SK-N-SH treated with all-trans-retinoic acid at 6 μM for 48 hours (cell line): ENCODE measurements at regions not wholly inside any gene's neighbourhood (a gene's known extent, or its start where the extent isn't known, plus 50 kb on each side); places are given as distances from the start of the nearest gene placed in this dataset.

Experiments used
- ATAC-seq: fragments of 200-7000 bp; cut with Tn5 transposase; 3 replicates; pipeline ENCODE4 v1.9.1; 2020; ENCODE audit warnings: mild to moderate bottlenecking, moderate library complexity
- ARNTL ChIP-seq: fragments of 450-650 bp; formaldehyde crosslinking; IDR thresholded peaks from 2 replicates; pipeline ENCODE4 v1.5.0; 2020; ENCODE audit warnings: low read depth, mild to moderate bottlenecking, moderate library complexity, borderline replicate concordance
- BACH2 ChIP-seq: fragments of 250-450 bp; sonication (Bioruptor Pico); IDR thresholded peaks from 2 replicates; pipeline ENCODE4 v1.9.0; 2021; ENCODE audit warnings: mild to moderate bottlenecking, borderline replicate concordance
- CSDC2 ChIP-seq: fragments of 250-450 bp; sonication (Bioruptor Pico); IDR thresholded peaks from 2 replicates; pipeline ENCODE4 v1.5.0; 2020; ENCODE audit warnings: mild to moderate bottlenecking, moderate library complexity
- CSRNP3 ChIP-seq: fragments of 250-450 bp; sonication (Bioruptor Pico); IDR thresholded peaks from 2 replicates; pipeline ENCODE4 v1.5.1; 2021; ENCODE audit warnings: mild to moderate bottlenecking, moderate library complexity
- ESRRG ChIP-seq: fragments of 250-450 bp; sonication (Bioruptor Pico); IDR thresholded peaks from 2 replicates; pipeline ENCODE4 v1.6.1; 2021; ENCODE audit warnings: mild to moderate bottlenecking
- GLIS3 ChIP-seq: fragments of 250-450 bp; sonication (Bioruptor Pico); IDR thresholded peaks from 2 replicates; pipeline ENCODE4 v1.5.0; 2020; ENCODE audit warnings: mild to moderate bottlenecking, moderate library complexity
- ISL1 ChIP-seq: fragments of 250-450 bp; sonication (Bioruptor Pico); IDR thresholded peaks from 2 replicates; pipeline ENCODE4 v2.1.2; 2022; ENCODE audit warnings: mild to moderate bottlenecking, moderate library complexity
- OSR1 ChIP-seq: fragments of 250-450 bp; sonication (Bioruptor Pico); IDR thresholded peaks from 2 replicates; pipeline ENCODE4 v1.8.0; 2022; ENCODE audit warnings: moderate library complexity, mild to moderate bottlenecking, inconsistent platforms
- PATZ1 ChIP-seq: fragments of 250-450 bp; sonication (Bioruptor Pico); IDR thresholded peaks from 2 replicates; pipeline ENCODE4 v1.8.0; 2020; ENCODE audit warnings: mild to moderate bottlenecking, moderate library complexity, borderline replicate concordance
- POU6F1 ChIP-seq: fragments of 250-450 bp; sonication (Bioruptor Pico); IDR thresholded peaks from 2 replicates; pipeline ENCODE4 v1.8.0; 2021; ENCODE audit warnings: low read depth, mild to moderate bottlenecking, moderate library complexity, borderline replicate concordance
- PPARA ChIP-seq: fragments of 250-450 bp; sonication (Bioruptor Pico); IDR thresholded peaks from 2 replicates; pipeline ENCODE4 v1.5.0; 2020; ENCODE audit warnings: mild to moderate bottlenecking, borderline replicate concordance
- RARB ChIP-seq: fragments of 250-450 bp; sonication (Bioruptor Pico); IDR thresholded peaks from 2 replicates; pipeline ENCODE4 v1.8.0; 2021; ENCODE audit warnings: mild to moderate bottlenecking, moderate library complexity
- SNAI2 ChIP-seq: fragments of 250-450 bp; sonication (Bioruptor Pico); IDR thresholded peaks from 2 replicates; pipeline ENCODE4 v1.5.0; 2020; ENCODE audit warnings: mild to moderate bottlenecking, moderate library complexity
- TCF4 ChIP-seq: fragments of 250-450 bp; sonication (Bioruptor Pico); IDR thresholded peaks from 2 replicates; pipeline ENCODE4 v1.8.0; 2021; ENCODE audit warnings: mild to moderate bottlenecking, moderate library complexity, borderline replicate concordance
- TOX ChIP-seq: fragments of 250-450 bp; sonication (Bioruptor Pico); IDR thresholded peaks from 2 replicates; pipeline ENCODE4 v1.8.0; 2021; ENCODE audit warnings: mild to moderate bottlenecking, moderate library complexity, borderline replicate concordance
- TSHZ2 ChIP-seq: fragments of 250-450 bp; sonication (Bioruptor Pico); IDR thresholded peaks from 2 replicates; pipeline ENCODE4 v1.5.0; 2020; ENCODE audit warnings: mild to moderate bottlenecking, moderate library complexity
- ZC3H10 ChIP-seq: fragments of 250-450 bp; sonication (Bioruptor Pico); IDR thresholded peaks from 2 replicates; pipeline ENCODE4 v1.5.1; 2021; ENCODE audit warnings: mild to moderate bottlenecking, moderate library complexity
- ZFP3 ChIP-seq: fragments of 250-450 bp; sonication (Bioruptor Pico); IDR thresholded peaks from 2 replicates; pipeline ENCODE4 v1.5.0; 2020; ENCODE audit warnings: mild to moderate bottlenecking, moderate library complexity
- ZFP30 ChIP-seq: fragments of 450-650 bp; formaldehyde crosslinking; IDR thresholded peaks from 2 replicates; pipeline ENCODE4 v1.5.0; 2022; ENCODE audit warnings: mild to moderate bottlenecking, moderate library complexity
- ZNF70 ChIP-seq: fragments of 450-650 bp; formaldehyde crosslinking; IDR thresholded peaks from 2 replicates; pipeline ENCODE4 v1.5.0; 2020; ENCODE audit warnings: mild to moderate bottlenecking, moderate library complexity
- ZNF8 ChIP-seq: fragments of 450-650 bp; formaldehyde crosslinking; IDR thresholded peaks from 2 replicates; pipeline ENCODE4 v1.5.0; 2020; ENCODE audit warnings: mild to moderate bottlenecking, moderate library complexity
- TF ChIP-seq, protein P1 (sequence below): fragments of 250-450 bp; sonication (Bioruptor Pico); IDR thresholded peaks from 2 replicates; pipeline ENCODE4 v1.5.1; 2020; ENCODE audit warnings: low read depth, mild to moderate bottlenecking, moderate library complexity

DNA sequence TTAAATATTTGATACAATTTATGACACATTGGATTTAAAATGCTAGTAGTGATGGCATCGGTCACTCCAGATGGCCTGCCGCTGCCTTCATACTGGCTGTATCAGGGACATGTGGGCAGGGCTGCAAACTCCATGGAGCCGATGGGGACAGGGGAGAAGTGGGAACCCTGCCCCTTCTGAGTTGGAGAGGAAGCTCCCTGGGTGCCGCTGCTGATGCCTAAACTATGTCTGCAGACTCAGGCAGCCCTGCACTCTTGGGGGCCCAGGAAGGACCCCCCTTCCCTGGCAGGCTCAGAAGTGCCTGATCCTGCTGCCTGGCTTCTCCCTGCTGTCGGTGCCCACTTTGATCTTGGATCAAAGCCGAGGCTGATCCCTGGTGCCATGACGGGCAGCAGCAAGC lies 1522.1 kb downstream of the OTOL1 start:
- no peak for ATAC-seq
- no peak for TF ChIP-seq CSDC2 (CRISPR knock-in tag)
- no peak for TF ChIP-seq ZNF70 (CRISPR knock-in tag)
- TF ChIP-seq TOX = no peak
- no peak for TF ChIP-seq RARB
- no peak for TF ChIP-seq TSHZ2
- TF ChIP-seq BACH2 (CRISPR knock-in tag) = no peak
- TF ChIP-seq GLIS3 (CRISPR knock-in tag) = no peak
- TF ChIP-seq ISL1 (CRISPR knock-in tag) = no peak
- TF ChIP-seq POU6F1 = no peak
- TF ChIP-seq ARNTL (CRISPR knock-in tag) = no peak
- TF ChIP-seq ZFP30 = no peak
- no peak for TF ChIP-seq ESRRG (CRISPR knock-in tag)
- TF ChIP-seq ZNF8 = no peak
- TF ChIP-seq, protein P1, sequence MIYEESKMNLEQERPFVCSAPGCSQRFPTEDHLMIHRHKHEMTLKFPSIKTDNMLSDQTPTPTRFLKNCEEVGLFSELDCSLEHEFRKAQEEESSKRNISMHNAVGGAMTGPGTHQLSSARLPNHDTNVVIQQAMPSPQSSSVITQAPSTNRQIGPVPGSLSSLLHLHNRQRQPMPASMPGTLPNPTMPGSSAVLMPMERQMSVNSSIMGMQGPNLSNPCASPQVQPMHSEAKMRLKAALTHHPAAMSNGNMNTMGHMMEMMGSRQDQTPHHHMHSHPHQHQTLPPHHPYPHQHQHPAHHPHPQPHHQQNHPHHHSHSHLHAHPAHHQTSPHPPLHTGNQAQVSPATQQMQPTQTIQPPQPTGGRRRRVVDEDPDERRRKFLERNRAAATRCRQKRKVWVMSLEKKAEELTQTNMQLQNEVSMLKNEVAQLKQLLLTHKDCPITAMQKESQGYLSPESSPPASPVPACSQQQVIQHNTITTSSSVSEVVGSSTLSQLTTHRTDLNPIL (CRISPR knock-in tag) = no peak
- TF ChIP-seq PPARA (CRISPR knock-in tag) = no peak
- TF ChIP-seq CSRNP3 (CRISPR knock-in tag) = no peak
- no peak for TF ChIP-seq TCF4 (CRISPR knock-in tag)
- no peak for TF ChIP-seq ZFP3 (CRISPR knock-in tag)
- TF ChIP-seq PATZ1 = no peak
- no peak for TF ChIP-seq ZC3H10 (CRISPR knock-in tag)

DNA sequence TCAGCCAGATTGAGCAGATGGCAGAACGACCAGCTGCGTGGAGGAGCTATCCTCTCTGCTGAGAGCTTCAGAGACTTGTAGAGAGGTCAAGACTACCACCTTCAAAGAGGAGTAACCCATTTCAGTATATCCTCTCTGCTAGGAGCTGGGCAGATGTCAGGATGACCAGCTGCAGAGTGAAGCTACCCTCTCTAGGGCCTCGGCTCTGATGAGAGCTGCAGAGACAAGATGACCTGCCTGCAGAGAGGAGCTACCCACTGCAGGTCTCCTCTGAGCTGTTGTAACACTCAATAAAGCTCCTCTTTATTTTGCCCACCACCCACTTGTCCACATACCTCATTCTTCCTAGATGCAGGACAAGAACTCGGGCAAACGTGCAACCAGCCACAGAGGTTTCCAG lies 1522.7 kb downstream of the OTOL1 start:
- TF ChIP-seq RARB (no peak), POU6F1 (no peak), ZNF70 (CRISPR knock-in tag) (no peak), TSHZ2 (no peak), PPARA (CRISPR knock-in tag) (no peak), ESRRG (CRISPR knock-in tag) (no peak), GLIS3 (CRISPR knock-in tag) (no peak), OSR1 (CRISPR knock-in tag) (no peak), TCF4 (CRISPR knock-in tag) (no peak), CSDC2 (CRISPR knock-in tag) (no peak), ZFP3 (CRISPR knock-in tag) (no peak), ZFP30 (no peak), SNAI2 (CRISPR knock-in tag) (no peak), TOX (no peak), ARNTL (CRISPR knock-in tag) (no peak), CSRNP3 (CRISPR knock-in tag) (no peak), BACH2 (CRISPR knock-in tag) (no peak)
- TF ChIP-seq, protein P1 (CRISPR knock-in tag) = no peak
- ATAC-seq = no peak
